ENCODE measurements at regions not wholly inside any gene's neighbourhood (a gene's known extent, or its start where the extent isn't known, plus 50 kb on each side); places are given as distances from the start of the nearest gene placed in this dataset.

DNA sequence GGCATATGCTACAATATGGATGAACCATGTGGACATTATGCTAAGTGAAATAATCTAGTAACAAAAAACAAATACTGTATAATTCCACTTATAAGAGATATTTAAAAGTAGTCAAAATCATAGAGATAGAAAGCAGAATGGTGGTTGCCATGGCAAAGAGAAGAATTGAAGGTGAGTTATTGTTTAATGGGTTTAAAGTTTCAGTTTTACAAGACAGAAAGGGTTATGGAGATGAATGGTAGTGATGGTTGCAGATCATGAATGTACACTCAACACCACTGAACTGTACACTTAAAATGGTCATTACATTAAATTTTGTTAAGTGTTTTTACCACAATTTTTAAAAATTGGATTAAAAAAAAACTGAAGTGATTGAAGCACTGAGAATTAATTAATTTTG, 298.2 kb upstream of the ZC3H15 start:
- DNase-seq (ENCODE audit: low read depth): no peak

DNA sequence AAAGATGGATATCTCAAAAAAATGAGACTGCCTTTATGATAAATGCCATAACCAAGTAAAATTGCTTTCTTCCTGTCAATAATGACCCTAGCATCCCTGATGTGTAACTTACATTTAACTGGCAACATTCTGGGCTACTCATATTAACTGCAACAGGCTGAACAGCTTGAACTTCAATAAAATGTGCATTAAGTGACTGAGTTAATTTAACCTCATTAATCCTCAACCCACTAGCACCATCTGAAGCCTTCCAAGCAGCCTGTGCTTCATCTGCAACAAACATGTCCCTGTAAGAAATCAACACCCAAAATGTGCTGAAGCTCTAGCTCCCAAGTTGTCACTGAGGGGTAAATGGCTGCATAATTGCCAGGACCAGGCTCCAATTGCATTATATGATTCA, 296.2 kb upstream of the ZC3H15 start:
- DNase-seq (ENCODE audit: low read depth): no peak

DNA sequence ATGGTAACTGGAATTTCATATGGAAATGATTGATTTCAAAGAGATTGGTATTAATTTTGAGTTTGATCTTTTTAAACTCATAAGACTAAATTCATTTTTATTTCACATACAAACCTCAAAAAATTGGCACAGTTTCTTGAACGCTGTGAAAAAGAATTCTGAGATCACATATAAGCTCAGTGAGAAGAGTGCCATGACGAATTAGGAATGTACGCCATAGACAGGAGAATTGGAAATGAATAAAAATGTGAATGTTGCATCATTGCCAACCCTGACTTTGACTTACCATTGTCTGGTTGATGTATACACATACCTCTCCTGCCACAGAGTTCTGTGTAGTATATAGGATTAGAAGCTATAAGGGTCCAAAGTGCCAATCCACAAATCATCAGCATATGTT, 290.4 kb upstream of the ZC3H15 start:
- no peak for DNase-seq (ENCODE audit: low read depth)

DNA sequence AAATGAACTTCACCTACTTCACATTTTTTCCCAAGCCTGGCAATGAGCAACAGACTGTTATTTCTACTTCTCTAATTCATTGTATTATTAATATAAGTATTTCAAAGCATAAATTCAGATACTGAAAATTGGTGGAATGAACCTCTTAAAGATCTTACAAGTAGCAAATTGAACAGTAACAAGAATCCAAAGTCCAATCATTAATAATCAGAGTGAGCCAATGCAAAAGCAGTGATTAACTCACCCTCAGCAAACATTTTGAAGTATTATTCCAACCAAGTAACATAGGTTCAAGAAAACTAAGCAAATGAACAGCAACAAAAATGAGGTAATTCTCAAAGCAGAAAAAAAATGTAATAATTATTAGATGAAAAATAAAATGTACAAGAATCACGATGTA, 288.1 kb upstream of the ZC3H15 start:
- no peak for DNase-seq (ENCODE audit: low read depth)

DNA sequence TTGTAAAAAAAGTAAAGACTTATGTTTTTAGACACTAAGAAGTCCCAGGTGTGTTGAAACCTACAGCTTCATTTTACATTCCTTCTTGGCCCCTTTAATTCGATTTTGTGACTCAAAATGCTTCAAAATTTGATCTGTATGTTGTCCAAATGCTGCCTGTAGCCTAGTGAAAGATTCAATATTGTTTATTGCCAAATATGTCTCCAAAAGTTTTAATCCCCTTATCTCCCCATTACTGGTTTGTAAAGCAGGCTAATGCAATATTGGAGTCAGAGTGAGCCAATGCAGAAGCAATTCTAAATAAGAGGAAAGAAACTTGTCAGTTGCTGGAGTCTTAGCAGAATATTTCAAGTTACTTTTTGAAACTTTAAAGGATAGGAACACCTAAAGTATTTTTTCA, 287.0 kb upstream of the ZC3H15 start:
- no peak for DNase-seq (ENCODE audit: low read depth)

DNA sequence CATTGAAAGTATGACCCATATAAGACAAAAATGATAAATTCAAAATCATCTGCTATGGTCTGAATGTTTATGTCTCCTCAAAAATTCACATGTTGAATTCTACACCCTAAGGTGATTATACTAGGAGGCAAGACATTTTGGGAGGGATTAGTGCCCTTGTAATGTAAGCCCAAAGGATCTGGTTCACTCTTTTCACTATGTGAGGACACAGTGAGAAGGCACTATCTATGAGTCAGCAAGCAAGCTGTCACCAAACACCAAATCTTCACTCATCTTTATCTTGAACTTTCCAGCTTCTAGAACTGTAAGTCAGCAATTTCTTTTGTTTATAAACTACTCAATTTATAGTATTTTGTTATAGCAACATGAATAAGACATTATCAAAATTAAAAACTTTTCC, 284.7 kb upstream of the ZC3H15 start:
- no peak for DNase-seq (ENCODE audit: low read depth)

DNA sequence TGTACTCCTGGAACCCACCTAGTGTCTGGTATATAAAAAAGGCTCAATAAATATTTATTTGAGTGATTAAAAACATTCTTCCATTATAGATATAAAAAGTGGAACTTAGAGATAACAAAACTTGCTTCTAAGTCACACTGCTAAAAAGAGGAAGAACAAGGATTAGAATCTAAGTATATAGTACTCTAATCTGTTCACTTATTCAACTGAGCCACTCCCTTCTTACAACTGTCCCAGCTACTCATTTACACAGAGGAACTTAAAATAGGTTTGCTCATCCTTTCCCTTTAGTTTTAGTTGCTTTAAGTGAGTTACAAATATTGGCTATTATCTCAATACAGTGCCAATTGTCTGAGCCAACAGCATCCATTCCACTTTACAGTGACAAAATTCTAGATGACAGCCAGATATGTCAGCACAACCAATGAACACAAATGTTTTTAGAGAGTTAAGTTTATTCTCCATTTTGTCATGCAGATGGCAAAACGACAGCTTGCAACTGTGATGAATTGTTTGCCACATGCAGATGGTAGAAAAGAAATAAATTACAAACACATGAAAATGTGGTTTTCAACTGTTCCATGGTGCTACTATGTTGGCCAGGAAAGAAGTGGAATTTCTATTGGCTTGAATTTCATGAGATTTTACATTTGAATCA, 280.7 kb upstream of the ZC3H15 start:
- no peak for DNase-seq (ENCODE audit: low read depth)

DNA sequence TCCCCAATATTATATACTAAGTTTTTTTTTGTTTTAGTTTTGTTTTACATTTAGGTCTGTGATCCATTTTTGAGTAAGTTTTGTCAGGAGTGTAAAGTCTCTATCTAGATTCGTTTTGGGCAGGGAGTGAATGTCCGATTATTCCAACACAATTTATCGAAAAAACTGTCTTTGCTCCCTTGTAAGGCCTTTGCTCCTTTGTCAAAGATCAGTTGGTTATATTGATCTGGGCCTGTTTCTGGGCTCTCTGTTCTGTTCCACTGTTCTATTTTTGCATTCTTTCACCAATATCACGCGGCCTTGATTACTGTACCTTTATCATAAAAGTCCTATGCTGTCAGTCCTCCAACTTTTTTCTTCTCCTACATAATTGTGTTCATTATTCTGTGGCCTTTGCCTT, 276.5 kb upstream of the ZC3H15 start:
- no peak for DNase-seq (ENCODE audit: low read depth)

DNA sequence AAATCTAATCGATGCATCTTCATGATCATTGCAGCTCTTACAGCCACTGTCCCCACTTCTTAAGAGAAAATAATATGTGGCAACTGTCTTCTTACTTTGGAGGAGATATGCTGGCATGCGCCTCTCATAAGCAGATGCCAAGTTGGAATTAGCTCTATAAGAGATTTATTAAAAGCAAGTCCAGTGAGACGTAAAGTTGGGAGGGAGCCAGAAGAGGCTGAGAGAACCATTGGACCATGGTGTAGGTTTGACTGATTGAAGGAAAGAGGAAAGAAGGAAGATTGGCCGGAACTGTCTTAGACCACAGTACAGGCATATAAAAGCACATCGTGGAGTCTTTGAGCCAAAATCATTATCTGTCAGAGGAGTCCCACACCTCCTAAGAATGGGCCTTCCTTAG, 265.7 kb upstream of the ZC3H15 start:
- DNase-seq (ENCODE audit: low read depth): no peak

DNA sequence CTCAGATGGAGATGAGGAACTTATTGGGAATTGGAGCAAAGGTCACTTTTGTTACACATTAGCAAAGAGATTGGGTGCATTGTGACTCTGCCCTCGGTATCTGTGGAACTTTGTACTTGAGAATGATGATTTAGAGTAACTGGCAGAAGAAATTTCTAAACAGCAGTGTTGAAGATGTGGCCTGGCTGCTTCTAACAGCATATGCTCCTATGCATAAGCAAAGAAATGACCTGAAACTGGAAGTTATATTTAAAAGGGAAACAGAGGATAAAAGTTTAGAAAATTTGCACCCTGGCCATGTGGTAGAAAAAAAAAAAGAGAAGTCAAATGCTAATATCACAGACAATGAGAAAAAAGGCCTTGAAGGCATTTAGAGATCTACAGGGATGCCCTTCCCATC, 256.8 kb upstream of the ZC3H15 start:
- no peak for DNase-seq (ENCODE audit: low read depth)

DNA sequence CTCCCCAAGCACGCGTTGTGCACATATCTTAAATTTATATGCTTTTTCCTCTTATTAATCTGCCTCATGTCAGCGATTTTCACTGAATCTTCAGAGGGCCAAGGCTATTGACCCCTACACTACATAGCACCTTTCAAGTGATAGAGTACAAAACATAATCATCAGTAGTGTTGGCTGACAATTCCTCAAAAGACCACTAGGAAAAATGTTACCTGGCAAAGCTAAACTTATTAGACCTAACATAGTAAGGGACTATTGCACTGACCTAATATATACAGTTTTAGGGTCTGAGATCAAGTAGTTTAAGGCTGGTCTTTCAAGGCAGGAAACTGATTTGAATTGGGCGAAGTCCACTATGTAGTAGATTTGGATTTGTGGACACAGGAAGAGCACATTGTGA, 244.2 kb upstream of the ZC3H15 start:
- DNase-seq (ENCODE audit: low read depth): no peak

DNA sequence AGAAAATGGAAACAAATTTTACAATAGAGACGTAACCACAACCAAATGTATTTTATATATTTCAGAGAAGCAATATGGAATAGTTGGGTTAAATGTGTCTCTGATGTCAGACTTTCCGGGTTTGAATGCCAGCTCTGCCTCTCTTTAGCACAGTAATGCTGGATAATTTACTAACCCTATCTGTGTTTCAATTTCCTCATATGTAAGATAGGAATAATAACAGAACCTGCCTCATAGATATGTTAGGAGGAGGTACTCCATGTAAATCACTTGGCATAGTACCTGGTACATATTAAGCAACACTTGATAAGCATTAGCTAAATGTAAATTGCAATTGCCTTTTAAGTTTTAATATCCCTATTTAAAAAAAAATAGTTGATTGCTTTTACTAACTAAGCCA, 231.3 kb upstream of the ZC3H15 start:
- no peak for DNase-seq (ENCODE audit: low read depth)

DNA sequence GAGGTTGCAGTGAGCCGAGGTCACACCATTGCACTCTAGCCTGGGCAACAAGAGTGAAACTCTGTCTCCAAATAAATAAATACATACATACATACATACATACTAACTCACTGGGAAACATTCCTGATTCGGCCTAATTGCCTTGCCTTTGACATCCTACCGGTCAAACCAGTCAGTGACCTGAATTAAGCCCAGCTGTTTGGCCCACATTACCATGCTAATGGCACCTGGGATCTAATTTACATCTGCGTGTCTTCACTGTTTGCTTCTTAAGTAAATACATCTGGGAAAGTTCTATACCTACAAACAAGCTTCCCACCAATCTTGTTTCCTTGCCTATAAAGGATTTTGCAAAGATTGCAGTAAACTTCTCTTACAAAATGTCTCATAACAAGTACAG, 230.2 kb upstream of the ZC3H15 start:
- no peak for DNase-seq (ENCODE audit: low read depth)

DNA sequence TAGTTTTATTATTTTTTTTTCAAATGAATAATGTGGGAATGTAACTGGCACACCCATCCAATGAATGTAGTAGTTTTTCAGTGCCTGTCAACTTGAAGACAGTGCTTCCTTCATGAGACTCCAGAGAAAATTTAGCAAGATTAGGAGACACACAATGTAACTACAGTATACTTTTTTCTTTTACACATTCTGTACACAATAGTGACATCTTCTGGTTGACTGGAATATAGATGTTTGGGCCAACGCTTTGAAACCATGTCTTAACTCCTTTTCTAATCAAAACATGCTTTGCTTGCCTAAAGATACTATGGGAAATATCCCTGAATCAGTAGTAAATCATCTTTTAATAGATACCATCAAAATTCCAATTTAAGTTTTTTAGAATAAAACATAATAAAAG, 229.5 kb upstream of the ZC3H15 start:
- DNase-seq (ENCODE audit: low read depth): no peak

DNA sequence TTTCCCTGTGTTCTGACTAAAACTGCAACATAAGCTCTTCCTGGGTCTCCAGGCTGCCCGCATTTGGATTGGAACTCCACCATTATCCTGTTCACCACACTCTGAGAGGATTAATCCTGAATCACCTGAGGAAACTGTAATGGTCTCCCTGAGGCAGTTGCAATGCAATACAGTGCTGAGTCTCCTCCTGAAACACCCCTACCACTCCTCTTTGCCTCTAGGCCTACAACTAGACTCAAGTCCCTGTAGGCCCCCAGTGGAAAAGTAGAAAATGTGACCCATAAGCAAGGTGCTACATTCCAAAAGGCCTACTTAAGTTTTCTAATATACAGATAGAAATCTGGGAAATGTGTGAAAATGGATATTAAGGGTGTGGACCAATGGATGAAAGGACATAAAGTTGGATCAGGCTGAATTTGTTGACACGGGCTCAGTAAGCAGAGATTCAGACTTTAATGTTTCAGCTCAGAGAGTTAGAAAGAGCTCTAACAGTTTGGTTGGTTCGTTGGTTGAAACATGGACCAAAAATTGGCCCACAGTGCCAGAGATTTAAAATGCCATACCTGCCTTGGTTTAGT, 222.3 kb upstream of the ZC3H15 start:
- DNase-seq (ENCODE audit: low read depth): no peak

DNA sequence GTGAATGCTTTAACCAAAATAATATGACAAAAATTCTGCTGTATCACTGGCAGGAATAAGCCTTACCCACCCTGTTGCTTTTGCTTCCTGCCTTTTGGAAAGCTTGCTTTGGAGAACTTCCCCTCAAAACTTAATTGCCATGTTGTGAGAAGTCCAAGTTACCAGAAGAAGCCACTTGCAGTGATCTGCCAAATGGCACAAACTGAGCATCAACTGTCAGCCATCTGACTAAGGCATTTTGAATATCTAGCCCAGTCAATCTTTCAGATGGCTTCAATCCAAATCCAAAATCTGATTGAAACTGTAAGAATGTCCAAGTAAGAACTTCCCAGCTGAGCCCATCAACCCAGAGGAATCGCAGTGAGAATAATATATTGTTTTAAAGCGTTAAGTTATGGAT, 216.5 kb upstream of the ZC3H15 start:
- DNase-seq (ENCODE audit: low read depth): no peak

DNA sequence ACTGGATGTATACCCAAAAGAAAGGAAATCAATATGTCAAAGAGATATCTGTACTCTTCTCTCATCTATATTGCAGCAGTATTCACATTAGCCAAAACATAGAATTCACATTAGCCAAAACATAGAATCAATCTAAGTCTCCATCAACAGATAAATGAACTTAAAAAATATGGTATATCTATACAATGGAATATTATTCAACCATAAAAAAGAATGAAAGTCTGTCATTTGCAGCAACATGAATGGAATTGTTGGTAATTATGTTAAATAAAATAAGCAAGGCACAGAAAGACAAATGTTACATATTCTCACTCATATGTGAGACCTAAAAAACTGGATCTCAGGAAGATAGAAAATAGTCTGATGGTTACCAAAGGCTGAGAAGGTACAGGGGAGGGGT, 212.1 kb upstream of the ZC3H15 start:
- DNase-seq (ENCODE audit: low read depth): no peak

DNA sequence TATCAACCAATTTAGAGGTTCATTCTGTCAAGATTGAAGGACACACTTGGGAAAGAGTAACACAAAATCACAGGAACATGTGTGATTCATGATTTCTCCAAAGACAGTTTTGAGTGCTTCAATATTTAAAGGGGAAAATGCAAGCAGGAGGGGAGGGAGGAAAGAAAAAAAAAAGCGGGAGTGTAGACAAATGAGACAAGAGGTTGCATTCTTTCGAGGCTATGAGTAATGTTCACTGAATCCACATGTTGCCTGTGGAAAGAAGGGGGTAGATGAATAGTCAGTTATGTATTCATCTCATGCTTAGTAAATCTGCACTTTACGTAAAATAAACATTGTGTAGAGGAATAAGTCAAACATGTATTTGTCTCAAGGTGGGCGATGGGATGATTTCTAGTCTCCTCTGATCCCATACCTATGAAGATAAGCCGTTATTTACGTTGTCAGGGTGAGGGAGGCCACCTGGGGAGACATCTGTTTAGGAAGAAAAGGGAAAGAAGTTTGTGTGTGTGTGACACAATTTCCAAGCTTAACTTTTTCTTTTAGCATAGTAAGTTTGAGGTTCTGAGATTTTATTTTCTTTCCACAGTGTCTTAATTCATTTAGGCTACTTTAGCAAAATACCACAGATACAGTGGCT, 211.0 kb upstream of the ZC3H15 start:
- DNase-seq (ENCODE audit: low read depth): peak; percentile 17

DNA sequence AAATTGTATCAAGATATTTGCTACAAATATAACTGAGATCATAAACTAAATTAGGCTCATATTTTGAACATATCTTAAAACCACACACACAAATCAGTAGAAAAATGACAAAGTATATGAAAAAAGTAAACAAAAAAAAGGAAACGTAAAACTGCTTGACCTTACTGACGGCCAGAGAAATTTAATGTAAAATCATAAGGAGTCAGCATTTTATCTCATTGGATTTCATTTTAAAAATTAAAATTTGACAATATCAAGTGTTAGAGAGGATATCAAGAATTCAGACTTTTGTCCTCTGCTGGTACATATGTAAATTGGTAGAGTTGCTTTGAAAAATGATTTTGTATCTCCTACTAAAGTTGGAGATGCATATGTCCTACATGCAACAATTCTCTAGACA, 209.2 kb upstream of the ZC3H15 start:
- no peak for DNase-seq (ENCODE audit: low read depth)

DNA sequence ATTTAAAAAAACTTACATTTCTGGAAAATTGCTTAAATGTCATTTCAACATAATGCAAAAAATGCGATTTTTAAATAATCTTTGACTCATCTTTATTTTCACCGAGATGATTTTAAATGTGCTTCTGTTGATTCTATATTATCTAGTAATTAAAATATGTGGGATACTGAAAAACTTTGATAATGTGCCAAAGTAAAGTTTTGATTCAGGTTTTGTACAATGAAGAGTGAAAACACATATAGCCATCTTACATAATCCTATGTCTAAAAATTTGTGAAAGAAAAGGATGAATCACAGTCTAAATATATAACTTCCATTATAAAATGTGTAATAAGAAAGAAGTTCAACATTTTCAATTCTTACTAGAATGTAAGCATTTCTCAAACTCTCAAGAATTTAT, 204.3 kb upstream of the ZC3H15 start:
- DNase-seq (ENCODE audit: low read depth): no peak

DNA sequence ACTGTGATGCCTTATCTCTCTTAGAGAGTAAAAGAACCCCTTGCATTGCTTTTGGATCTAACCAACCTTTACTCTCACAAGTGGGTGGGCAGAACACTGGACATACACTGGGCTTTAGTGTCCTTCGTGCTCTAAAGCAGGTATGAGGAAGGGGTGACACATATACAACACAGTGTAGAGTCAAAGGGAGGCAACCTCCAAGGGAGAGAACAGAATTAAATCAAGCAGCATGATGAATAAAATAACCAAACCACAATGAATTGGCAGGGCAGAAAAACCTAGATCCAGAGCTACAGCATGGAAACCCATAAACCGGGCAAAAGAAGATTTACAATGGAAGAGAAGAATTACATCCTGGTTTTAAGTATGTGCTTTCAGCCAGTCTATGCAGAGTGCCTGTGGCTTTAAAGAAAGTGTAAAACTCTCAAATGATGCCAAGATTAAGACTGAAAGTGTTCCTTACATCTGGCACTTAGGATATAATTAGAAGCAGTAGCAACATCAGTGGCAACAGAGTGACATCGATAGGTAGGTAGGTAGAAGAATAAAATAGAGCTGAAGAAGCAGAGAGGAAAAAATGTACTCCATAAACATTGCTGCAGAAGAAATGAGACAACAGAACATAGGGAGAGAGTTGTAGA, 191.7 kb upstream of the ZC3H15 start:
- DNase-seq (ENCODE audit: low read depth): no peak

DNA sequence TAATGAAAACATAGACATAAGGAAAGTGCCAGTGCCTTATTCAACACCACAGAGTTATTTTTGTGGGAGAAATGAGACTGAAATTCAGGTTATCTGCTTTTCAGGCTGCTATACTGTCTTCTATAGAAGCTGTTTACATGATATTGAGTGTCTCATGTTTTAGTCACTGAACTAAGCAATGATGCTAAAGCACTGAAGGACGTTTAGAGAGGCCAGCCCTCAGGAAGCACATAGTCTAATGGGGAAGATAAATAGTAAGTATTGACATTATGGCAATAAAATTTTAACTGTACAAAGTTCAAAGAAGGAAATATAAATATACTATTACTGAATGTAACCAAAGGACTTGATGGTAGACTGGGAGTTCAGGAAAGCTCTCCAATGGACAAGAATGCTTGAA, 186.4 kb upstream of the ZC3H15 start:
- no peak for DNase-seq (ENCODE audit: low read depth)

DNA sequence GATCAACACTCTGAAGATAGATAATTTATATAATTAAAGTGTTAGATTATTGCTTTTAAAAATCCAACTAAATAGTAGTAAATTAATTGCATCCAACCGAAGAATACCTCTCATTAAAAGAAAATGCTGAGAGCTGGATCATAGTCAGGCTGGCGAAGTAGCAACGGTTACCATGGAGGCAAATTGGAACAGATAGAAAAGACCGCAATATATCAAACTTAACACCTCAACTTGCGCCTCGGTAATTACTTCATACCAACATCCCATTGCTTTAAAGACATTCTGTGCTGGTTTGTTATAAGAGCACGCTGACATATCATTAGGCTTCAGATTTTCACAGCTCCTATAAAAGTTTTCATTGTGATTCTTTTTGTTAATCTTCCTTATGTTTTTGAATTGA, 183.8 kb upstream of the ZC3H15 start:
- no peak for DNase-seq (ENCODE audit: low read depth)

DNA sequence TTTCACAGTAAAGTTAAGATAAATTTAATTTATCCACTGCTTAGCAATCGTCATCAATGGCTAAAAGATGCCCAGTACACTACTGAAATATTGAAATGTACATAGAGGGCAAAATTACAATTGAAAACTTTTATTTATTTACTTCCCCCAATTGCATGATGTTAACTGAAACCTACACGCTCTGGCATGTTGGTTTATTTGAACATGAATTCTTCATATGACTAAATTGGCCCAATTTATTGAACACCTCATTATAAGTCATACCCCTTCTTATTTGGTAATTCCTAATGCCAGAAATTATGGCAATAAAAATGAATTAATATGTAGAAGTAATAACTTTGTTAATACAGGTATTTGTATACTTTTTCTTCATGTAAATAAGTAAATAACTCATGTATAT, 183.0 kb upstream of the ZC3H15 start:
- no peak for DNase-seq (ENCODE audit: low read depth)

Measured in GM04504 (cell line).